ENCODE measurements at regions not wholly inside any gene's neighbourhood (a gene's known extent, or its start where the extent isn't known, plus 50 kb on each side); places are given as distances from the start of the nearest gene placed in this dataset.

DNA sequence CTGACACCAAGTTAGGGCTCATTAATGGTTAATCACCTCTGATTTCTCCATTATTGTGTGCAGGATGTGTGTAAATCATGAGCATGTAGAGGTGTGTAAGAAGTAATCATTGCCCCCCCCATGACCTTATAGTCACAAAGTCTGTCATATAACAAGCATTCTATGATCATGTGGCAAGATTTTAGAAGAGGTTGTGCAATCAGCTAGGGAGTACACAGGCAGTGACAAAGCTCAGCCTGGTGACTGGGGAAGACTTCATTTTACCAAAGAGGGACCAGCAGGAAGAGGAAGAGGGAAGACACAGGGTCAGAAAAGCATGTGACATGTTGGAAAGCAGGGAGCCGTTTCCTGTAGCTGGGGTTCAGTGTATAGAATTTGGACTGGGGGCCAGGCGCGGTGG, 176.5 kb upstream of the LARGE1 start:
- DNase-seq, result no peak
- Mint-ChIP-seq H3K4me3 (no peak overlapping the region), H3K27ac (no peak overlapping the region), H3K27me3 (peaks cover 38% of the 10 kb centered on the region), H3K4me1 (no peaks in the 10 kb centered on the region), H3K9me3 (ENCODE audit: insufficient read depth) (peaks cover 7% of the 10 kb centered on the region)
- Histone ChIP-seq H2AFZ (ENCODE audit: insufficient read depth, low read depth, low read length, poor library complexity, severe bottlenecking) (no peak overlapping the region), H3K27me3 (replicated peaks in 1 of 4; ENCODE audit: control extremely low read depth in 1 of 4, control insufficient read depth in 3 of 4, insufficient read depth in 4 of 4, low read length in 3 of 4) (no peaks in the 10 kb centered on the region), H3K4me1 (ENCODE audit: control insufficient read depth in 2 of 2, insufficient read depth in 2 of 2, low read length in 2 of 2) (no peaks in the 10 kb centered on the region), H3K4me2 (replicated peaks; ENCODE audit: low read depth, low read length, poor library complexity, severe bottlenecking) (no peak overlapping the region), H3K9me3 (ENCODE audit: control extremely low read depth in 1 of 3, control insufficient read depth in 2 of 3, insufficient read depth in 1 of 3, low read length in 2 of 3) (peaks cover 0 to 1% (median 0%) of the 10 kb centered on the region in 3 donors), H3K36me3 (replicated peaks in 1 of 2; ENCODE audit: control extremely low read depth in 1 of 2, control insufficient read depth in 1 of 2, extremely low read depth in 1 of 2, insufficient read depth in 2 of 2, low read length in 1 of 2) (no peaks in the 10 kb centered on the region), H4K20me1 (ENCODE audit: control insufficient read depth, insufficient read depth, low read length, poor library complexity, severe bottlenecking) (no peaks in the 10 kb centered on the region), H3K27ac (ENCODE audit: low read length in 2 of 2) (no peak overlapping the region), H3K4me3 (ENCODE audit: control extremely low read depth in 1 of 5, extremely low read depth in 1 of 5, insufficient read depth in 1 of 5, low read depth in 2 of 5, low read length in 4 of 5) (no peak overlapping the region), H3K9ac (ENCODE audit: low read length) (no peak overlapping the region), H3K79me2 (ENCODE audit: control insufficient read depth, insufficient read depth, low read length) (no peaks in the 10 kb centered on the region)
- WGBS (ENCODE audit: insufficient coverage), result no CpG with 5 or more reads among the region's 3 CpGs
- no peak for TF ChIP-seq CTCF (IDR thresholded peaks at IDR 0.05)
- TF ChIP-seq EZH2 (IDR thresholded peaks at IDR 0.05; ENCODE audit: borderline replicate concordance, insufficient read depth, low read depth, low read length, poor library complexity, severe bottlenecking), result no peak
- POLR2A ChIA-PET, result no interaction called here
- CTCF ChIA-PET, result interaction anchor here (1.6 kb wide), 1 partner anchor 15 kb away, joined by 5 read pairs; no protein-coding TSS in a partner anchor
- intact Hi-C loops (cut with micrococcal nuclease), result no loop called here
- no peak for ATAC-seq (ENCODE audit: low read depth)

DNA sequence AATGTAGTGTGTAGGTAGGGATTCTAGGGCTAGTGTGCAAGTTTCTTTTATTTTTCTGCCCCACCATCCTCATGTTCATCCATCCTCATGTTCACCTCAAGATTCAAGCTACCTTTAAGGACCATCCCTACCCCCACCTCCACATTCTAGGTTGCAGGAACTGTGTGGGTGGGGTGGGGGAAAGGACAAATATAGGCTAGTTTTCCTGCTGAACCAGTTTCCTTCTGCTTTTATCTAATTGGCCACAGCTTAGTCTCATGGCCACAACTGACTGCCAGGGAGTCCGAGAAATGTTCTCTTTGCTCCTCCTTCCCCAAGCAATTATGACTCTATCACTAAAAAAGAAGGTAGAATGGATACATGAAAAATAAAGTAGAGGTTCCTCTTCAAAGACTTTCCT, 179.0 kb upstream of the LARGE1 start:
- no peaks in the 10 kb centered on the region for H3K79me2 ChIP-seq (ENCODE audit: control insufficient read depth, insufficient read depth, low read length)
- H3K4me2 ChIP-seq (replicated peaks; ENCODE audit: low read depth, low read length, poor library complexity, severe bottlenecking), result no peak overlapping the region
- no CpG with 5 or more reads among the region's 1 CpG for WGBS (ENCODE audit: insufficient coverage)
- H3K4me3 ChIP-seq (ENCODE audit: control extremely low read depth in 1 of 5, extremely low read depth in 1 of 5, insufficient read depth in 1 of 5, low read depth in 2 of 5, low read length in 4 of 5), result no peak overlapping the region
- H3K9me3 ChIP-seq (ENCODE audit: control extremely low read depth in 1 of 3, control insufficient read depth in 2 of 3, insufficient read depth in 1 of 3, low read length in 2 of 3), result peaks cover 0 to 1% (median 0%) of the 10 kb centered on the region in 3 donors
- no peak overlapping the region for H3K4me3 Mint-ChIP-seq
- ChIA-PET CTCF (interaction anchor here (1.3 kb wide), 1 partner anchor 12 kb away, joined by 6 read pairs; no protein-coding TSS in a partner anchor), POLR2A (no interaction called here)
- H3K9me3 Mint-ChIP-seq (ENCODE audit: insufficient read depth), result peaks cover 7% of the 10 kb centered on the region
- no peaks in the 10 kb centered on the region for H3K4me1 Mint-ChIP-seq
- H3K36me3 ChIP-seq (replicated peaks in 1 of 2; ENCODE audit: control extremely low read depth in 1 of 2, control insufficient read depth in 1 of 2, extremely low read depth in 1 of 2, insufficient read depth in 2 of 2, low read length in 1 of 2), result no peaks in the 10 kb centered on the region
- ATAC-seq (ENCODE audit: low read depth) (no peak), DNase-seq (no peak)
- intact Hi-C loops (cut with micrococcal nuclease), result no loop called here
- H3K27me3 Mint-ChIP-seq, result peaks cover 36% of the 10 kb centered on the region
- no peak overlapping the region for H3K27ac Mint-ChIP-seq
- H3K4me1 ChIP-seq (ENCODE audit: control insufficient read depth in 2 of 2, insufficient read depth in 2 of 2, low read length in 2 of 2), result no peaks in the 10 kb centered on the region
- H3K9ac ChIP-seq (ENCODE audit: low read length), result no peak overlapping the region
- H2AFZ ChIP-seq (ENCODE audit: insufficient read depth, low read depth, low read length, poor library complexity, severe bottlenecking), result no peak overlapping the region
- no peak overlapping the region for H3K27ac ChIP-seq (ENCODE audit: low read length in 2 of 2)
- TF ChIP-seq CTCF (IDR thresholded peaks at IDR 0.05) (no peak), EZH2 (IDR thresholded peaks at IDR 0.05; ENCODE audit: borderline replicate concordance, insufficient read depth, low read depth, low read length, poor library complexity, severe bottlenecking) (no peak)
- no peaks in the 10 kb centered on the region for H4K20me1 ChIP-seq (ENCODE audit: control insufficient read depth, insufficient read depth, low read length, poor library complexity, severe bottlenecking)
- no peaks in the 10 kb centered on the region for H3K27me3 ChIP-seq (replicated peaks in 1 of 4; ENCODE audit: control extremely low read depth in 1 of 4, control insufficient read depth in 3 of 4, insufficient read depth in 4 of 4, low read length in 3 of 4)

Measured in B cell (primary cell).